ENCODE measurements at regions not wholly inside any gene's neighbourhood (a gene's known extent, or its start where the extent isn't known, plus 50 kb on each side); places are given as distances from the start of the nearest gene placed in this dataset.

DNA sequence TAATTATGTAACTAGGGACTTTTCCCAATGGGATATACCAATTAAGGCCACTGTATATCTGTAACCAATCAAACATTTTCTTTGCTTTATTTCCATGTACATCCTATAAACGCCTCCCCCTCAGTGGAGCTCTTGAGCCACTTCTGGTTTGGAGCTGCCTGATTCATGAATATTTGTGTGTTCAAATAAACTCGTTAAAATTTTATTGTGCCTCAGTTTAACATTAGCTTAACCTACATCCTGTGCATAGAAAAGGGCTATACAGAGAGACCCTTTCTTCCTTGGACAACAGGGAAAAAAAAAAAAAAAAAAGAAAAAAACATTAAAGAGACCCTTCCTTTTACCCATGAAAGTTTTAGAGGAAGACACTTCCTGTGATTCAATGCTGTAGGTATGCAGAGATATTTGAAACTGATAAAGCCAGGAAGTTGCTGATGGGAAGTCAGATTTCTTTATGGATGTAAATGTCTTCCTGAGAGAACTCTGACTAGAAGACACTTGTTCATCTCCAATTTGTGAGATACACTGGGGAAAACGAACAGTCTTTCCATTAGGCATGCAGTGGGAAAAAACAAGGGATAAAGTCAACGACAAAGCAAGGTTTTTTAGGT is 614.6 kb upstream of the SOX11 start:
- no peaks in the 10 kb centered on the region for H3K4me1 ChIP-seq (ENCODE audit: control insufficient read depth, insufficient read depth, low read length)
- H3K36me3 ChIP-seq (ENCODE audit: control insufficient read depth in 2 of 2, insufficient read depth in 2 of 2, low read length in 2 of 2), result no peaks in the 10 kb centered on the region
- no peak overlapping the region for H3K27ac ChIP-seq (ENCODE audit: low read length)
- no peak overlapping the region for H3K9ac ChIP-seq (ENCODE audit: low read length in 2 of 2)
- no peaks in the 10 kb centered on the region for H3K27me3 ChIP-seq (ENCODE audit: control insufficient read depth in 1 of 2, insufficient read depth in 2 of 2, low read length in 2 of 2)
- H3K4me3 ChIP-seq (ENCODE audit: low read length in 2 of 2), result no peak overlapping the region
- H3K9me3 ChIP-seq (ENCODE audit: control insufficient read depth in 2 of 2, low read length in 2 of 2), result no peaks in the 10 kb centered on the region

DNA sequence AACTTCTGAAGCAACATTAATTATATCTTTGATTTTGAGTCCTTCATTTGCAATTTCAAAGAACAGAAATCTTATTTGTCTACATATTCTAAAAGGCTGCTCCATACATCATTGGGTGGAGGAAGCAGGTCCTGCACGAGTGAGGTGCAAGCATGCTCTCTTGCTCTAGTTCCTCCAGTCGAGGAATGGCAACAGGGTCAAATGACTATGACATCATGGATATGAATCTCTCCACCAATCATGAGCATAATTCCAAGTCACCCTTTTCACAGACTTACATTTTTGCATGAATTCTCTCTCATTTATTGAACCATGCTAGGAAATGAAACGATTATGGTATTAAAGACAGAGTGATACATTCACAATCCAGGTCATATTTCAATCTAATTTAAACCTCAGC is 608.8 kb upstream of the SOX11 start:
- Histone ChIP-seq H3K4me1 (ENCODE audit: control insufficient read depth, insufficient read depth, low read length) (no peaks in the 10 kb centered on the region), H3K9me3 (ENCODE audit: control insufficient read depth in 2 of 2, low read length in 2 of 2) (no peaks in the 10 kb centered on the region), H3K27me3 (ENCODE audit: control insufficient read depth in 1 of 2, insufficient read depth in 2 of 2, low read length in 2 of 2) (no peaks in the 10 kb centered on the region), H3K36me3 (ENCODE audit: control insufficient read depth in 2 of 2, insufficient read depth in 2 of 2, low read length in 2 of 2) (no peaks in the 10 kb centered on the region), H3K9ac (ENCODE audit: low read length in 2 of 2) (no peak overlapping the region), H3K4me3 (ENCODE audit: low read length in 2 of 2) (no peak overlapping the region), H3K27ac (ENCODE audit: low read length) (no peak overlapping the region)

DNA sequence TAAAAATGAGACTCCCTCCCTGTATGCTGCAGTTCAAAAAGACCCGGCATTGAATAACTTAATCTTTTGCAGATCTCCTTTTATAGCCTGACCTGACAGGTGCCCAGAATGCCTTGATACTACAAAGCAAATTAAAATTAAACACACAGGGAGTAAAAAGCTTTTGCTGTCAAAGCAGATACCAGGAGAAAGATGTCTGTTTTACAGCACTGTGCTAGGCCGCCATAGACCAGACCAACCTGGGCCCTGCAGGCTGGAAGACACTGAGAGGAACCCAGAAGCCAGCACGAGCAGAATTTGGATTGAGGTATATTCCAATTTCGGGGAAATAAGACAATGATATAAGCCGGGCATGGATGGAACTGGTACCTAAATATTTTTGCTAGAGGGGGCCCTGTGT is 602.8 kb upstream of the SOX11 start:
- H3K9ac ChIP-seq (ENCODE audit: low read length in 2 of 2), result no peak overlapping the region
- no peak overlapping the region for H3K27ac ChIP-seq (ENCODE audit: low read length)
- no peaks in the 10 kb centered on the region for H3K4me1 ChIP-seq (ENCODE audit: control insufficient read depth, insufficient read depth, low read length)
- H3K9me3 ChIP-seq (ENCODE audit: control insufficient read depth in 2 of 2, low read length in 2 of 2), result no peaks in the 10 kb centered on the region
- H3K4me3 ChIP-seq (ENCODE audit: low read length in 2 of 2), result no peak overlapping the region
- H3K36me3 ChIP-seq (ENCODE audit: control insufficient read depth in 2 of 2, insufficient read depth in 2 of 2, low read length in 2 of 2), result no peaks in the 10 kb centered on the region
- H3K27me3 ChIP-seq (ENCODE audit: control insufficient read depth in 1 of 2, insufficient read depth in 2 of 2, low read length in 2 of 2), result no peaks in the 10 kb centered on the region

DNA sequence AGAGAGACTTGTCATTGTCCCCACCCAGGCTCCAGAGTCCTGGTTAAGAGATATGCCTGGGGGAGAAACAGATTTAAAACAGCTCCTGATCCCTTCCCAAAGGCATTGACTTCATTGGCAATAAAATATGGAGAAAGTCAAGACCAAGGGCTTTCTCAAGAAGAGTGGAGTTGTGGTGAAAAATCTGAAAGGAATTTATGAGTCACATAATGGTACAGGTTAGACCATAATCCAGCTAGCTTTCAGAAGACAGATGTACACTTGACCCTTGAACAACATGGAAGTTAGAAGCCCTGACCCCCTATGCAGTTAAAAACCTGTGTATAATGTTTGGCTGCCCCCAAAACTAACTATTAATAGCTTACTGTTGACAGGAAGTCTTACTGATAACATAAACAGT is 599.1 kb upstream of the SOX11 start:
- no peaks in the 10 kb centered on the region for H3K27me3 ChIP-seq (ENCODE audit: control insufficient read depth in 1 of 2, insufficient read depth in 2 of 2, low read length in 2 of 2)
- H3K4me1 ChIP-seq (ENCODE audit: control insufficient read depth, insufficient read depth, low read length), result no peaks in the 10 kb centered on the region
- H3K9me3 ChIP-seq (ENCODE audit: control insufficient read depth in 2 of 2, low read length in 2 of 2), result peaks cover 0 to 4% of the 10 kb centered on the region in 2 donors
- no peak overlapping the region for H3K4me3 ChIP-seq (ENCODE audit: low read length in 2 of 2)
- no peak overlapping the region for H3K27ac ChIP-seq (ENCODE audit: low read length)
- H3K36me3 ChIP-seq (ENCODE audit: control insufficient read depth in 2 of 2, insufficient read depth in 2 of 2, low read length in 2 of 2), result no peaks in the 10 kb centered on the region
- no peak overlapping the region for H3K9ac ChIP-seq (ENCODE audit: low read length in 2 of 2)

DNA sequence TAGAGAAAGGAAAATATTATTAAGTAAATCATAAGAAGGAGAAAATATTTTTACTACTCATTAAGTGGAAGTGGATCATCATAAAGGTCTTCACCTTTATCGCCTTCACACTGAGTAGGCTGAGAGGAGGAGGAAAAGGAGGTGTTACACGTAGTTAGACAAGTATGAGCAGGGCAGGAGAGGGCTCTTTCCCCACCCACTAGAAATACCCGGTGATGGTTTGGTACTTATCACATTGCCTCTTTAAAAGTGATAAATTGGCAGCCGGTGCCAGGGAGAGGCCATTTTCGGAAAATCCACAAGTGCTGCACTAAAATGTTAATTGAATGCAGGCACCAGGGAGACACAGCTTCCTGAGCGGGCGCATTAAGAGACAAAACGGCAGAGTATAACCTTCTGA is 598.7 kb upstream of the SOX11 start:
- no peaks in the 10 kb centered on the region for H3K4me1 ChIP-seq (ENCODE audit: control insufficient read depth, insufficient read depth, low read length)
- no peaks in the 10 kb centered on the region for H3K36me3 ChIP-seq (ENCODE audit: control insufficient read depth in 2 of 2, insufficient read depth in 2 of 2, low read length in 2 of 2)
- no peaks in the 10 kb centered on the region for H3K27me3 ChIP-seq (ENCODE audit: control insufficient read depth in 1 of 2, insufficient read depth in 2 of 2, low read length in 2 of 2)
- H3K9me3 ChIP-seq (ENCODE audit: control insufficient read depth in 2 of 2, low read length in 2 of 2), result peaks cover 0 to 4% of the 10 kb centered on the region in 2 donors
- no peak overlapping the region for H3K4me3 ChIP-seq (ENCODE audit: low read length in 2 of 2)
- no peak overlapping the region for H3K9ac ChIP-seq (ENCODE audit: low read length in 2 of 2)
- H3K27ac ChIP-seq (ENCODE audit: low read length), result no peak overlapping the region

DNA sequence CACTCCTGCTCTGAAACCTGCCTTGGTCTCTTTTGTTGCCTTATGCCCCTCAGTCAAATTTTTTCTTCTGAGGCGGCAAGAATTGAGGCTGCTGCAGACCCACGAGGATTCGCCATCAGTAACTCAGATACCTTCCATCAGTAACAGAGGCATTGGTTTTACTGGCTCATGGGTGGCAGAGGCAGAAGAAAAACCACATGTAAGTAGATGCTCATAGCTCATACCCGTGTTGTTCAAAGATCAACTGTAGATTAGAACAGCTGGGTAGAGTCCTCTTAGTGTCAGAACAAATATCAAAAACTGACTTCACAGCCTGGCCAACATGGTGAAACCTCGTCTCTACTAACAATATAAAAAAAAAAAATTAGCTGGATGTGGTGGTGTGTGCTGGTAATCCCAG is 598.0 kb upstream of the SOX11 start:
- no peaks in the 10 kb centered on the region for H3K4me1 ChIP-seq (ENCODE audit: control insufficient read depth, insufficient read depth, low read length)
- no peak overlapping the region for H3K27ac ChIP-seq (ENCODE audit: low read length)
- no peak overlapping the region for H3K9ac ChIP-seq (ENCODE audit: low read length in 2 of 2)
- H3K4me3 ChIP-seq (ENCODE audit: low read length in 2 of 2), result no peak overlapping the region
- peaks cover 0 to 4% of the 10 kb centered on the region in 2 donors for H3K9me3 ChIP-seq (ENCODE audit: control insufficient read depth in 2 of 2, low read length in 2 of 2)
- H3K27me3 ChIP-seq (ENCODE audit: control insufficient read depth in 1 of 2, insufficient read depth in 2 of 2, low read length in 2 of 2), result no peaks in the 10 kb centered on the region
- no peaks in the 10 kb centered on the region for H3K36me3 ChIP-seq (ENCODE audit: control insufficient read depth in 2 of 2, insufficient read depth in 2 of 2, low read length in 2 of 2)

DNA sequence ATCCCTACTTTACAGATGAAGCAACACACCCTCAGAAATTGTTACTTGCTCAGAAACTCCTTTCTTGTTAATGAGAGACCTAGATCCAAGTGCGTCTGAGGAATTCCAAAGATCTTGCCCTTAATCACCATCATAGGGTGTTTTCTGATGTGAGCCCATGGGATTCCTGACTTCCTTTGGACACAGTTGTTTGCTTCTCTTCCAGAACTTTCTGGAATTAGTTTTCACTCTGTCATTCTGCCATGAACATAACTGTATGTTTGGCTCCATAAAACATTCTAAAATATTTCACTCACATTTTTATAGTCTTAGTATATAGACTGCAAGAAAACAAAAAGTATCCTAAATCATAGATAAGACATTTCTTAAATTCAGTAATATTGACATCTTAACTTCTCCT is 593.9 kb upstream of the SOX11 start:
- no peak overlapping the region for H3K4me3 ChIP-seq (ENCODE audit: low read length in 2 of 2)
- H3K9ac ChIP-seq (ENCODE audit: low read length in 2 of 2), result no peak overlapping the region
- no peaks in the 10 kb centered on the region for H3K4me1 ChIP-seq (ENCODE audit: control insufficient read depth, insufficient read depth, low read length)
- H3K9me3 ChIP-seq (ENCODE audit: control insufficient read depth in 2 of 2, low read length in 2 of 2), result peaks cover 0 to 4% of the 10 kb centered on the region in 2 donors
- H3K27ac ChIP-seq (ENCODE audit: low read length), result no peak overlapping the region
- no peaks in the 10 kb centered on the region for H3K36me3 ChIP-seq (ENCODE audit: control insufficient read depth in 2 of 2, insufficient read depth in 2 of 2, low read length in 2 of 2)
- no peaks in the 10 kb centered on the region for H3K27me3 ChIP-seq (ENCODE audit: control insufficient read depth in 1 of 2, insufficient read depth in 2 of 2, low read length in 2 of 2)

DNA sequence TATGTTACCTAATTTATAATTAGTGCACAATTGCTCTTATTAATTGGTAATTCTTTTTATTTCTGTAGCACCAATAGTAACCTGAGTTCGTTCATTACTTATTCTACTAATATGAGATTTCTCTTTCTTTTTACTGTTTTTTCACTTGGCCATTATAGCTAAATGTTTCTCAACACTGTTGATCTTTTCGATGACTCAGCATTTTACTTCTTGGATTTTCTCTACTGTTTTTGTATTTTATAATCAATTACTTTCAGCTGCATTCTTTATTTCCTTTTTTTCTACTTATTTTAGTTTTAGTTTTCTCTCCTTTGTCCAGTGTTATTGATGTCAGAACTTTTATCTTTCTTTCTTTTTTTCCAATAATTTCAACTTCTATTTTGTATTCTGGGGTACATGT is 589.4 kb upstream of the SOX11 start:
- Histone ChIP-seq H3K9me3 (ENCODE audit: control insufficient read depth in 2 of 2, low read length in 2 of 2) (peaks cover 0 to 5% of the 10 kb centered on the region in 2 donors), H3K27me3 (ENCODE audit: control insufficient read depth in 1 of 2, insufficient read depth in 2 of 2, low read length in 2 of 2) (no peaks in the 10 kb centered on the region), H3K27ac (ENCODE audit: low read length) (no peak overlapping the region), H3K4me3 (ENCODE audit: low read length in 2 of 2) (no peak overlapping the region), H3K9ac (ENCODE audit: low read length in 2 of 2) (no peak overlapping the region), H3K36me3 (ENCODE audit: control insufficient read depth in 2 of 2, insufficient read depth in 2 of 2, low read length in 2 of 2) (no peaks in the 10 kb centered on the region), H3K4me1 (ENCODE audit: control insufficient read depth, insufficient read depth, low read length) (no peaks in the 10 kb centered on the region)

DNA sequence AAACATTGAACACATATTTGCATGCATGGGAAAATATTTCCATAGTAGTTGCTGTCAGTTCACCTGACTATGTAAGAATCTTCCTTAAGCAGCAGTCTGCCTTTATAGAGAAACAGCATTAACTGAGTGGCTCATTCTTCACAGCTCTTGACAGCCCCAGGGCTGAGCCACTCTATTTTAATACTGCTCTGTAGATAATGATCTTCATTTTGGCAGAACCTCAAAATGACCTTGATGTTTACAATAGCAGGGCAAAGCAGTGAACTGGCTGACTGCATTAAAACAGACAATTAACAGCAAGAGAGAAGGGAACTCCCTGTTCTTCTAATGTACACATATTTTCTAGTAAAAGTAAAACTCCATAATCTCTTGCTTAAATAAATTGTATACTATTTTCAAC is 580.6 kb upstream of the SOX11 start:
- Histone ChIP-seq H3K9ac (ENCODE audit: low read length in 2 of 2) (no peak overlapping the region), H3K36me3 (ENCODE audit: control insufficient read depth in 2 of 2, insufficient read depth in 2 of 2, low read length in 2 of 2) (no peaks in the 10 kb centered on the region), H3K27me3 (ENCODE audit: control insufficient read depth in 1 of 2, insufficient read depth in 2 of 2, low read length in 2 of 2) (no peaks in the 10 kb centered on the region), H3K9me3 (ENCODE audit: control insufficient read depth in 2 of 2, low read length in 2 of 2) (peaks cover 8 to 19% of the 10 kb centered on the region in 2 donors), H3K27ac (ENCODE audit: low read length) (no peak overlapping the region), H3K4me1 (ENCODE audit: control insufficient read depth, insufficient read depth, low read length) (no peaks in the 10 kb centered on the region), H3K4me3 (ENCODE audit: low read length in 2 of 2) (no peak overlapping the region)

DNA sequence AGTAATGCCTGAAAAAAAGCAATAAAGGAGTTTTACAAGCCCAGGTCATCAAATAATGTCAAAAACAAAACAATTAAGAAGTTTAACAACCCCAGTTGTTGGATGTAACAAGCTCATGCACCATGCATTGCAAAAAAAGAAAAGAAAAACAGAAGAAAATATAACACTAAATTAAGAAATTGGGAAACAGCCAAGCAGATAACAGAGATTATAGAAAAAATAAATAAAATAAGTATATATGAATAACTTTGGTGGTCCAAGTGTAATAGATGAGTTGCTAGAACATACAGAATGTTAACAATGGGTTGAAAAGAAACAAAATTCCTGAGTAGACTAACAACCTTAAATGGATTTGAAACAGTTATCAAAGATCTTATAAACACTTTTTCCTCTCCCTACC is 573.1 kb upstream of the SOX11 start:
- Histone ChIP-seq H3K27ac (ENCODE audit: low read length) (no peak overlapping the region), H3K4me1 (ENCODE audit: control insufficient read depth, insufficient read depth, low read length) (no peaks in the 10 kb centered on the region), H3K27me3 (ENCODE audit: control insufficient read depth in 1 of 2, insufficient read depth in 2 of 2, low read length in 2 of 2) (no peaks in the 10 kb centered on the region), H3K9me3 (ENCODE audit: control insufficient read depth in 2 of 2, low read length in 2 of 2) (peaks cover 2 to 12% of the 10 kb centered on the region in 2 donors), H3K36me3 (ENCODE audit: control insufficient read depth in 2 of 2, insufficient read depth in 2 of 2, low read length in 2 of 2) (no peaks in the 10 kb centered on the region), H3K9ac (ENCODE audit: low read length in 2 of 2) (no peak overlapping the region), H3K4me3 (ENCODE audit: low read length in 2 of 2) (no peak overlapping the region)

DNA sequence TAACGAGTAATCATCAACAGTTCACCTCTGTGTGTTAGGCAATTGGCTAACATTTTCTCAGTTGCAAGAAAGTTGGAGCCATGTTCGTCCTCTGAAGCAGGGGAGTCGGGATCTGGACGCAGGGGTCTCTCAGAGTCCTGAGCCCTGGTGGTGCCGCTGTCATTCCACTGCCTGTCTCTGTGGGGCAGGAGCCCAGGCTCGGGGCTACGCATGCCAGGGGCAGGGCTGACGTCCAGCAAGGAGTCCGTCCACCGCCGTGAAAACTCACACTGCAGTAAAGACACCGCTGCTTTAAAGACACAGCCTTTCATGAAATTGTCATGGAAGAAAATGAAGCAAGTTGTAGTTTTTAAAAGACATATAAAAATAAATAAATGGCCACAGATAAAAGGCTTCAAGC is 571.1 kb upstream of the SOX11 start:
- no peaks in the 10 kb centered on the region for H3K36me3 ChIP-seq (ENCODE audit: control insufficient read depth in 2 of 2, insufficient read depth in 2 of 2, low read length in 2 of 2)
- H3K27me3 ChIP-seq (ENCODE audit: control insufficient read depth in 1 of 2, insufficient read depth in 2 of 2, low read length in 2 of 2), result no peaks in the 10 kb centered on the region
- no peak overlapping the region for H3K4me3 ChIP-seq (ENCODE audit: low read length in 2 of 2)
- H3K4me1 ChIP-seq (ENCODE audit: control insufficient read depth, insufficient read depth, low read length), result no peaks in the 10 kb centered on the region
- no peaks in the 10 kb centered on the region for H3K9me3 ChIP-seq (ENCODE audit: control insufficient read depth in 2 of 2, low read length in 2 of 2)
- no peak overlapping the region for H3K9ac ChIP-seq (ENCODE audit: low read length in 2 of 2)
- no peak overlapping the region for H3K27ac ChIP-seq (ENCODE audit: low read length)
